HG03135 (cell line): ENCODE measurements at regions not wholly inside any gene's neighbourhood (a gene's known extent, or its start where the extent isn't known, plus 50 kb on each side); places are given as distances from the start of the nearest gene placed in this dataset.

Experiments
- ATAC-seq: cut with Tn5 transposase; IDR thresholded peaks from one replicate; pipeline ENCODE4 v1.9.1; 2021; ENCODE audit warnings: mild to moderate bottlenecking, moderate library complexity; ENCODE audit not compliant: unreplicated experiment

DNA sequence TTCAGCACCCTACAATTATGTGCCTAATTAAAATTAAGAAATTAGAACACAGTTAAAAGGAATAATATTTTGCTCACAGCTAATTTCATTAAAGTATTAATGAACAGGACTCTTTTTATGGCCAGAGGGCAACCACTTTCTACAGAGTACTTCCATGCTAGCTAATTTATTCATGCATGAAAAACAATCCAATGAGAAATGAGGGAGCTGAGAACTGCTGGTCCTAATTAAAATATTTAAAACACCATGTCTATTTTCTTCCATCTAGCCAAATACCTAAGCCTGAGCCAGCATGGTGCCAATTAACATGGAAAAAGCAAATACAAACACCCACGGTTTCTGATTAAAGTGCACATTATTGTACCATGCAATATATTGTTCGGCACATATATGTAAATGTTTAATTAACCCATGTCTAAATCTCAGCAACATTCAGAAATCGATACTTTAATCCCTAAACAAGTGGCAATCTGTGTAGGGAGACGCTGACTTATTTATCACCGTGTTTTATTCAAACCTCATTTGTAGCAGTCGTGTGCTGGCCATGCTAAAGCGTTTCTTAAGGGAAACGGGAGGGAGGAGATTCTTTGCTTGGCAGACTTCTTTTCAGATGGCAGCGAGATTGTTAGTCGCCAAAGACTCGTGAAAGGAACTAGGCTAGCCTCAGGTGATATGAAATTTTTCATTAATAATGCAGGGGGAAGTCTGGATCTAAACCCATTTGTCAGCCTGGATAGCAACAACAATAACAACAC is 193.5 kb downstream of the ANXA2 start:
- no peak for ATAC-seq

DNA sequence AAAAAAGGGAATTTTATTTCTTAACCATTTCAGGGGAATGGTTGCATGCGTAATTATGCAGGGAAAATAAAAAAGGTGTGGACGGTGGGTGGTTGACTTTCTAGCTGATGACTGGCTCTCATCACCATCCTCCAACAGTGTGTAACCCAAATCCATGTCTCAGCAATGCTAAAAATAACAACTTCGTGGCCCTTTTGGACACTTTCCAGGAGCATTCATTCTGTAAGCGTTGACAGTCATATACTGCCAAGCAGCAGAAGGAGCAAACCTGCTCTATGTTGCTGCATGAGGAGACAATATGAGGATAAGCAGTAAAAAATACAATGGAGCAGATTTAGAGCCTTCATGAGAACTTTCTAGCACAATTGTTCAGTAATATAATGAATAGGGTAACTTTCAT is 189.1 kb downstream of the ANXA2 start:
- no peak for ATAC-seq

DNA sequence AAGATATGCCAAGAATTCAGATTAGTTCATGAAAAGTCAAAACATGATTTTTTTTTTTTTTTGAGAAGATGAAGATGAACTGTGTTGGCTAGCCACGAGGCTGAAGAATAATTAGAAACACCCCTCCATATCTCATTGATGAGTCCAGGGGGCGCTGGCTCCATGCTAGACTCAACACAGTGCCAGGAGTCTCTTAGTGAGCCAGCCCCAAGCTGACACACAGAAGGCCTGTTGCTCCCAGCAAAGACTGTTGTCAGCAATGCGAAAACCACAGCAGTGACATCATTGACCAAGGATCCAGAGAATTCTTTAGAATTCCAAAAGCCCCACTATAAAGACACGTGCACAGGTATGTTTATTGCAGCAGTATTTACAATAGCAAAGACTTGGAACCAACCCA is 185.2 kb downstream of the ANXA2 start:
- ATAC-seq, result no peak

DNA sequence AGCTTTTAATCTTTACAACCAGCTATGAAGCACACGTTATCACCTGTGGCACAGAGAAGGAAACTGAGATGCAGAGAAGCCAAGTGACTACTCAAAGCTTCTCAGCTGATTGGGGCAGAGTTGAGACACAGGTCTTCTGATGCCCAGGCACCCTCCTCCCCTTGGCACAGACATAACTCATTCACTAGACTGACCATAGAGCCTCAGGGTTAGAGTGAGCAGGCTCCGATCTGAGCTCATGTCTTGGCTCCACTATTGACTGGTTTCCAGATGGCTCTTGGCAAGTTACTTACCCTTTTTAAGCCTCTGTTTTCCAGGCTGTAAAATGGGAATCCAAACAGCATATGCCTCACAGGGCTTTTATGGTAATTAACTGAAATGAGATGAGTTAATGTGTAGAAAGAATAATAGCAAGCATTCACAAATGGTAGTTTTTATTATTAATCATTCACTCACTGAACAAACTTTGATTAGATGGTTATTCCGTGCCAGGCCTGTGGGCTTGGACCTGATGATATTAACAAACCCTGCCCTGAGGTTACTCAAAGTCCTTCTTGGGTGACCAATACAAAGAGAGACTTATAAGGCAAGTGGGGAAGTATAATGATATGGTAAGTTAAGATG is 184.3 kb downstream of the ANXA2 start:
- ATAC-seq, result no peak

DNA sequence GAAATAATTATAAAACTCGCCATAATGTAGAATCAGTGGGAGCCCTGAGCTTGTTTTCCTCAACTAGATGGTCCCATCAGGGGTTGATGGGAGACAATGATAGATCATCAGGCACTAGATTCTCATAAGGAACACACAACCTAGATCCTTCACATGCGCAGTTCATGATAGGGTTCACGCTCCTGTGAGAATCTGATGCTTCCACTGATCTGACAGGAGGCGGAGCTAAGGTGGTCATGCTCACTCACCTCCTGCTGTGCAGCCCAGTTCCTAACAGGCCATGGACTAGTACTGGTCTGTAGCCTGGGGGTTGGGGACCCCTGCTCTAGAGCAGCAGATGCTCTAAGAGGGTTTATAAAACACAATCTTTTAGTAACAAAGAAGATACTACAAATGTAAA is 183.6 kb downstream of the ANXA2 start:
- ATAC-seq, result no peak

DNA sequence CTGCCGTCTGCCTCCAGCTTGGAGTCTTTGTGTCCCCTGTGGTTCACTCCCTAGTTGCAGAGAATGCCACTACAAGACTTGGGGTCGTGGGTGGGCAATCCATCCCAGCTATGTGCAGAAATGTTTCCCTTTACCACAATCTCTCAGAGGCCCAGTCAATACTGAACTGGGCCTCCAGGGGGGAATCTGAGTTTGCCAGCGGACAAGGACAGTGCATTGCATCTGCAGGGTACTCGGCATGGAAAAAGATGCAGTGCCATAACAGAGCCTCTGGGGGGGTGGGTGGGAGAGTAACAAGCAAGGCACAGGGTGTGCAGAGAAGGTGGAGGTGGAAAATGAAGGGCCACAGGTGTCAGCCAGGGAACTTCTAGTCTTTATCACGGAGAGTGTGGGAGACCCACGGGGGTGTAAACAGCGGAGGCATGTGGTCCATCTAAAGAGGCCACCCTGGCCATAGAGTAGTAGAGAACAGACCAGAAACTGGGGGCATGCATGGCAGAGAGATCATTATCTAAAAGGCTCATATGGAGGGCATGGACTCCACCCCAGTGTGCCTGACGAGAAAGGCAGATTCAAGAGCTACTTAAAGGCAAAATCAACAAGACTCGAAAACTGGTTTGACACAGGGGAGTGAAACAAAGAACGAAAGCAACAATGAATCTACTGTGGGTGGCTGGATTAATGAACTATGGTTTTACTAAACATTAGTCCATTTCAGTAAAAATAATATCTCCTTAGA is 182.4 kb downstream of the ANXA2 start:
- no peak for ATAC-seq

DNA sequence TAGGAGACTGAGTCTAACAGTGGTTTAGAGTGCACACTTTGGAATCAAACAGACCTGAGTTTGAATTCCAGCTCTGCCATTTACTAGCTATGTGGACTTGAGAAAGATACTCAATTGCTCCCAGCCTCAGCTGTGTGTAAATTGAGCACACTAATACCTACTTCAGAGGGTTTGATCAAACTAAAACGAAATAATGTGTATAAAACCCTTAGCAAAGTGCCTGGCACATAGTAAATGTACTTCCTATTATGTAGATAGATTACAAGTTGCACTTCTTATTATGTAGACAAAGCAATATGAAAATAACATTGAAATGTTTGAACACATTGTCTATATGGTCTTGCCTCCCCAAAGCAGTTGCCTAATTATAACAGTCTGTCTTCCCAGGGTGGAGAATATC is 180.6 kb downstream of the ANXA2 start:
- no peak for ATAC-seq

DNA sequence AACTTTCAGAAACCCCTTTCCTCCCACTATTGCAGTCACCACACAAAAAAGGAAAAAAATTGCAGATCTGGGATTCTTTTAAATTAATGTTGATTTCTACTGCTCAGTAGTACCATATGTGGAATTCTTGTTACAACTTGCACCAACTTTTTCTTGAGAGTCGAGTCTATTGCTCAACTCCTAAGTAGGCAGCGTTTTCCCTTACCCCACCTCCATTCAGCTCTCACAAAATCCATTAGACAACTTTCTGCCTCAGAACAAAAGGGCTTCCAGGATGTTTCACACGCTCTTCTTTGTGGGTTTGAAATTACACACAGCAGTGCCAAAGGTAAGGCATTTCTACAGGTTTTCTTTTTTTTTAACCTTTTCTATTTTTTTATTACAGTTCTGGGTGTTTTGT is 179.5 kb downstream of the ANXA2 start:
- no peak for ATAC-seq

DNA sequence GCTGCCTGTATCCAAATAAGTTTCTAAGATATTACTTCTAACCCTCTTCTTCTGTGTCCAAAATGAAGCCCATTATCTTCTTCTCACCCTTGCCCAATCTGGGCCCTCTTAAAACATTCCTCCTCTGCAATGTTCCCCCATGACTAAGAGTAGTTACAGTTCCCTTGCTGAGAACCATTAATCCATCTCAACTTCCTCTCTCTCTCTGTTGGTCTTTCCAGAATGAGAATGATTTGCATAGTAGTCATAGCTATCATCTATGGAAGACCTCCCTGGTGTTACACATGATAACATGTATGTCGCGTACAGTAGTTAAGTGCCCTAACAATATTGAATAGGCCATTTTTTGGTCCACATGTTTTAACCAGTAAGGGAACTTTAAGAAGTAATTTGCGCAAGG is 177.9 kb downstream of the ANXA2 start:
- no peak for ATAC-seq

DNA sequence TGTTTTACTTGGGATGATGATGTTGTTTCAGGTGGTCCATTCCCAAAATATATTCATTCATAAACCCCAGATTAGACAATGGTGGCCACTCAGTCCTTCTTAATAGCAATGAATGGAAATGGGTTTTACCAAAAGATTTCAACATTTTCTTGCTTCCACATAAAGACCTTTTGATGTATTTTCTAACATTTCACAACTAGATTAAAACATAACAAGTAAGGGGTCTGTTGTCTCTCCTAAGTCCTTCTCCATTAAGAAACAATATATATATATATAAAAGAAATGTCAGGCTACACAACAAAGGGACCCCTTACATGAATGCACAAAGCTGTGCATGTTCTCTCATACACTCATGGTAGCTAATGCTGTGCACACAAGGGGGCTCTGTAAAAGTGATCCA is 176.4 kb downstream of the ANXA2 start:
- no peak for ATAC-seq

DNA sequence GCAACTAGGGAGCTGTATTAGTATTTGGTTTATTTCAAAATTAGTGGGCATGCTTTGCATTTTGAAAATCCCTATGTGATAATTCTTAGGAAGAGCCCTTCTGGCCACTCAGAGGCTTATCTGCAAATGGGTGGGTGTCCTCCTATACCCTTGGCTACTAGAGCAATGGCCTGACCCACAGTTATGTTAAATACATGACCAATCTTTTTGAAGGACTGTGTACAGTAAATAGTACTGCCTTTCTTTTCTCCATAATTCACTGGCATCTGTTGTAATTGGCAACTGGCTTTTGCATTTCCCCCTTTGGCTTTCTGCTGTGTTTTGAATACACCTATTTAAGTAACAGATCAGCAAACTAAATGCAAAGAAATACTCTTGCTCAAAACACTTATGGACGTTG is 175.4 kb downstream of the ANXA2 start:
- ATAC-seq, result no peak

DNA sequence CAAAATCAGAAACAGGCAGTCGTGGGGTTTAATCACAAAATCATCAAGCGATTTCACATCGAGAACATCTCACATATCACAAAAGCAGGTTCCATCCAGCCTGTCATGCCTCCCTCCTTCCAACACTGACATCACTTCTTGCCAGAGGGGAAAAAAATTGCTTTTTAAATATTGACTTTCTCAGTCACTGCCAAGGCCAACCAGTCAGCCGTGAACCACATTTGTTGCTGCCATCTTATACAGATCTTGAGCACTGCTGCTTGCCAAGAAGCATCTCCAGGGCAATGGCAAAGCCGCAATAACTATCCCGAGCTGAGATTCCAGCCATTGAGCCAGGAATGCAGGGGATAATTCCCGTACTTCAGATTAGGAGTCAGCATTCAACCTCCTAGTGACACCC is 174.6 kb downstream of the ANXA2 start:
- ATAC-seq, result no peak

DNA sequence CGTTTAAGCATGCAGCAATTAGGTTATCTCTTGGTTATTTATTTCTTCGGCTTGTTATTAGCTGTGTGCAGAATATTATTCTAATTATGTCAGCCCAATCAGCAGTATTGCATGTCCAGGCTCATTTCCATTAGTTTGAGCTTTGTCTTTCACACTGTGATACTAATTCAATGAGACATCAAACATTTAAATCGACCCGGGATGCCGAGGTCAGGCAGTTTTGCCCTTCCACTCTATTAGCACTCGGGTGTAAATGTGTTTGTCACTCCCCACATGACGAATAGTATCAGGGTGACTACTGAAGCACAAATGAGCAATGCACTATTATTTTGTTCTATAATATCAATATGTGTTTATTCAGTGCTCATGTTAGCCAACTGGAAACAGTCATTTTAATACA is 170.9 kb downstream of the ANXA2 start:
- no peak for ATAC-seq

DNA sequence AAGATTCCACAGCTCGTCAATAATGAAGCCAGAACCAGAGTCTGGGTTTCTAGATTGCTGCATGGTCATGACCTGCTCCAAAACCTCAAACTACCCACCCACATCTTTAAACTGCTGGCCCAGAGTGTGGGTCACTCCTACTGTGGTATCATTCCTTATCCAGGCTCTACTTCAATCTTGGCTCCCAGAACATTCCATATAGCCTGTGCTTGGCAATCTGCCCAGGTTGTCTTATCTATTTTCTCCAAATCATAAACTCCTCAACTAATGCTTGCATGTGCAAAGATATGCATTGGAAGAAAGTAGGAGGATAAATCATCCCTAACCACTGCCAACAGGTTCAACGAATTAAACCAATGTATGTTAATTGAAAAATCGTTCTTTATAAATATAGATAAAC is 169.7 kb downstream of the ANXA2 start:
- no peak for ATAC-seq

DNA sequence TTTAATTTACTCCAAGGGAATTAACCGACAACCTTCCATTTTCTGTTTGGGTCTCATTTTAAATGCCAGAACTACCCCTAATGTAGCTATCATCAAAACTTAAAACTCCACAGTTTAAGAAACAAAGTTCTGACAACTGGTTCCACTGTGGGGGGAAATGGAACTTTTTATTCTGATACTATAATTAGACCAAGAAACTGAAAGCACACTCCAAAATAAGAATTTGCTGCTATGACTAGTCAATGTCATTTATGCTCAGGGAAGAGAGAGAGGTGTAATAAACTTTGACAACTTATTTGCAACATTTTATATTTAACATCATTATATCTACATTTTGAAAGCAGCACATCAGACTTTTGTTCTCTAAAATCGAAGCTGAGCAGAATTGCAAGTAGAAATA is 169.2 kb downstream of the ANXA2 start:
- no peak for ATAC-seq

DNA sequence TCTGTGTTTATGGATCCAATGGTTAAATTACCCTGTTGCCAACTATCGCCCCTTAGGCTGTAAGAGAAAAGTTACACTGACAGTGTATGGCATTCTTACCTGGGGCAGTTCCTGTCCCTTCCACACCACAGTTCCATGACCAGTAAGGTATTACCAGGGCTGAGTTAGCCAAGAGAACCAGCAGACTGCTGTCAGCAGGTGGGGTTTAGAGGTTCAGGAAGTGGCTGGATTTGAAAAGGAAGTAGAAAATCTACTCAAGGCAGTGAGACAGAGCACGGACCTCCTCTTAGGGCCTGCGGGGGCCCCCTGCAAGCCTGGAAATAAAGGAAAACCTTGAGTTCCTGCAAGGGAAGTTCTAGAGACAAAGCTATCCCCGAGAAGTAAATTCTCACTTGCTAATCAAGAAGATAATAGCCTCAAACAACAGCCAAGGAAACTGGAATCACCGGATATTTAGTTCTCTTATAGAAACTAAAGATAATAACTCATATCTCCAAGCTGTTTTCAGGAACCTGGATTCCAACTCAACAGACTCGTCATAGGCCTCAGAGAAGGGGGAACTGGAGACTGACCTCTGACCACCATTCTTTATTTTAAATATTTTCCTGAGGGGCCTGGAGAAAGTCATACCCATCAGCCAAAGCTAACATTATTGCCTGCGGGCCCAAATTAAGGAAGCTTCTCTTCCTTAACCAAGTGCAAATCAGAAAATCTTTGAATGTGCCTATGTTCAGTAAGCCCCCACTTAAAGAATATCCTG is 161.7 kb downstream of the ANXA2 start:
- ATAC-seq, result no peak

DNA sequence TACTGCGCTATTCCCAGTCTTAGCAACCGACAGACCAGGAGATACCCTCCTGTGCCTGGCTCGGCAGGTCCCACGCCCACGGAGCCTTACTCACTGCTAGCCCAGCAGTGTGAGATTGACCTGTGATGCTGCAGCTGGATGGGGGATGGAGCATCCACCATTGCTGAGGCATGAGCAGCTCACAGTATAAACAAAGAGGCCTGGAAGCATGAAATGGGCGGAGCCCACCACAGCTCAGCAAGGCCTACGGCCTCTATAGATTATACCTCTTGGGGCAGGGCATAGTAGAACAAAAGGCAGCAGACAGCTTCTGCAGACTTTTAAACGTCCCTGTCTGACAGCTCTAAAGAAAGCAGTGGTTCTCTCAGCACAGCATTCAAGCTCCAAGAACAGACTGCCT is 160.3 kb downstream of the ANXA2 start:
- no peak for ATAC-seq

DNA sequence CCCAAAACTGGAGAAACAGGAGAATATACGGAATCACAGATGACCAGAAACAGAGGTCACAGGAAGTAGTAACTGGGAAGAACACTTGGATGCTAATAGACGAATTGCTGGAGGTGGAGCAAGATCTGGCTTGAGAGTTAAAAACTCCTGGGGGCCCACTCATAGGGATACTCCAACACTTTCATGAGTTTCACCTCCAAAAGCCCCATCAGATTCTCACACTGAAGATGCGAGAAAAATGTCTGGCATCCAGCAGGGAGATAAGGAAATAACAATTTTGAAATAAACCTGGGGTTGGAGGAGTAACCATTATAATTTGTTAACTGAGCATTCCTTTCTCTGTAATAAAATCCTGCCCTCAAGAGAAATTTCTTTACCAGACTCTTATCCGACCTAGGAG is 154.0 kb downstream of the ANXA2 start:
- ATAC-seq, result no peak

DNA sequence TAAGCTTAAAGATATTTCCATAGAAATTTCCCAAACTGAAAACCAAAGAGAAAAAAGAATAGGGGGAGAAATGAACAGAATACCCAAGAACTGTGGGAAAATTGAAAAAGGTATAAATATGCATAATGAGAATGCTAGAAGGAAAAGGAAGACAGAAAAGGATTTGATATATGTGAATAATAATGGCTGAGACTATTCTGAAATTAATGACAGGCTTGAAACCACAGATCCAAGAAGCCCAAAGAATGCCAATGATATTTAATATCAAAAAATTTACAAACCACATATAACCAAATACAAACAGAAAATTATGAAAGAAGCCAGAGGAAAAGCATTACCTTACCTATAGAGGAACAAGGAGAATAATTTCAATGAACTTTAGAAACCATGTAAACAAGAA is 153.0 kb downstream of the ANXA2 start:
- ATAC-seq, result no peak

DNA sequence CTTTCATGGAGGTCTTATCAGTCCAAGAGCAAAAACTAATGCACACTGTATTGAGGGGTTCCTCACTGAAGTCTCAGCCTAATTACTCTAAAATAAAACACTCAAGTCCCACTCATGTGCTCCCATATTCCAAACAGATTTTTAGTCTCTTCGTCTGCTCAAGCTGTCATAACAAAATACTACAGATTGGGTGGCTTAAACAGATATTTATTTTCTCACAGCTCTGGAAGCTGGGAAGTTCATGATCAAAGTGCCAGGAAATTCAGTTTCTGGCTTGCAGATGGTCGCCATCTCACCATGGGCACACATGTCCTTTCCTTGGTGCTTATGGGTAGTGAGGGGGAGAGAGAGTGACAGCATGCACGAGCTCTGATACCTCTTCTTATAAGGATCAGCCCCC is 147.5 kb downstream of the ANXA2 start:
- no peak for ATAC-seq

DNA sequence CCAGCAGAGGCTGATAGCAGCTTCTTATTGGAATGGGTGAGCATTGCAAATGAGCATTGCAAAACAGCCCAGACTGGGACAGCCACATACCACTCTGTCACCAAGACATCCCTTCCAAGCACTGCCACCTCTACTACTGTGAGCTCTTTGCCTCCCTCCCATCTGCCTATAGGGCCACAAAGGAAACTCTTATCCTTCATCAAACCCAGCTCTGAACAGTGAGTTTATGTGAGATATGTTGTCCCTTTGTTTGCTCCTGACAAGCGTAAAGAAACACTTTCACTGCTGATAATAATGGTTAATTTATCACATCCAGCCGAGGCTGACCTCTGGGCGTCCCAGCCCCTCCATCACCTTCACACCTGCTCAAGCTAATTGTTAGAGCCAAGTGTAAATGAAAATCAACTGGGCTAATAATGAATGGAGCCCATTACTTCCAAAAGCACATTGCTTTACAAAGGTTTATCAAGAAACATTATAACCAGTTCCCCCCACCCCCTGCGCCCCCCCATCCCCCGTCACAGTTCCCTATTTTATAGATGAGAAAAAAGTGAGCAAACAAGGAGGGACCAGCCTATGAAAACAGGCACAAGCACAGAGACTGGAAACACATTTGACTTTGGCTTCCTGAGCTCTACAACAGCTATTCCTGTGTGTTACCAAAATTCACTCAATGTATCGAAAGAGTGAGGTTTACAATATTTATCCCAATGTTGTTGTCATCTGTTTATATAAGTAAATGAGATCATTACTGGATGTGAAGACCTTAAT is 146.3 kb downstream of the ANXA2 start:
- no peak for ATAC-seq
